Endothelial cell of umbilical vein (primary cell): ENCODE measurements at regions not wholly inside any gene's neighbourhood (a gene's known extent, or its start where the extent isn't known, plus 50 kb on each side); places are given as distances from the start of the nearest gene placed in this dataset.

Experiments used
- BruUV-seq: library from RNA; stranded (reverse); fragments of 400-500 nt; replicated peaks from 2 replicates; lab custom pipeline; 2021; lab: Mats Ljungman, UMichigan
- CTCF ChIA-PET: fragments of 300-600, 350-600 bp; sonication (Branson Sonifier 250); formaldehyde crosslinking; loops from one replicate; lab custom pipeline; 2021; ENCODE audit warnings: antibody characterized with exemption, inconsistent platforms; lab: Charles Lee
- POLR2A ChIA-PET: fragments of 300-600, 350-600 bp; sonication (Branson Sonifier 250); formaldehyde crosslinking; loops from one replicate; lab custom pipeline; 2021; ENCODE audit warnings: antibody characterized with exemption, inconsistent platforms; lab: Charles Lee
- DNase-seq: peaks from one replicate; pipeline ENCODE4 v3.0.0-alpha.2; 2011; ENCODE audit warnings: low read depth, low spot score
- FAIRE-seq: peaks from 2 replicates; lab custom pipeline; 2011; peaks lifted over from hg19 to GRCh38; lab: Jason Lieb, UNC
- H2AFZ ChIP-seq: 2 replicates; pipeline ENCODE4 v1.6.0; 2012; ENCODE audit warnings: low read depth, low read length, control low read depth, inconsistent platforms
- H3K27ac ChIP-seq: 2 replicates; pipeline ENCODE4 v1.5.1; 2011; ENCODE audit warnings: low read depth, mild to moderate bottlenecking, control low read depth, low read length, moderate library complexity; ENCODE audit not compliant: insufficient read depth
- H3K27me3 ChIP-seq, 2 experiments: 2 replicates each; pipeline versions ENCODE4 v1.6.0 to v1.6.1; 2011; ENCODE audit warnings: low read length in 2 of 2, mixed read lengths in 1 of 2; ENCODE audit not compliant: control insufficient read depth in 2 of 2, insufficient read depth in 2 of 2
- H3K36me3 ChIP-seq, 2 experiments: 2 replicates in 1 of 2; 3 replicates in 1 of 2; pipeline ENCODE4 v1.5.1; 2011; ENCODE audit warnings: low read length in 2 of 2, mild to moderate bottlenecking in 1 of 2, moderate library complexity in 1 of 2; ENCODE audit not compliant: control insufficient read depth in 2 of 2, insufficient read depth in 2 of 2; ENCODE audit errors: extremely low read depth in 1 of 2
- H3K4me1 ChIP-seq: 3 replicates; pipeline ENCODE4 v1.5.1; 2011; ENCODE audit warnings: mild to moderate bottlenecking, low read length; ENCODE audit not compliant: control insufficient read depth, insufficient read depth; ENCODE audit errors: extremely low read depth
- H3K4me2 ChIP-seq: 2 replicates; pipeline ENCODE4 v1.6.1; 2011; ENCODE audit warnings: low read length, control low read depth, mixed read lengths; ENCODE audit not compliant: insufficient read depth
- H3K4me3 ChIP-seq, 3 experiments: fragments of 200-600 bp in 1 of 3; sonication (generic), shearing (Covaris generic) in 1 of 3; replicated peaks in 1 of 3; 2 replicates each; pipeline ENCODE4 v1.5.1; 2011 to 2016; ENCODE audit warnings: control low read depth in 3 of 3, low read length in 3 of 3, mild to moderate bottlenecking in 2 of 3, inconsistent platforms in 1 of 3, low read depth in 1 of 3, moderate library complexity in 1 of 3; ENCODE audit not compliant: insufficient read depth in 1 of 3
- H3K79me2 ChIP-seq: 2 replicates; pipeline ENCODE4 v1.6.0; 2012; ENCODE audit warnings: low read length, inconsistent platforms; ENCODE audit not compliant: control insufficient read depth, insufficient read depth
- H3K9ac ChIP-seq: replicated peaks from 2 replicates; pipeline ENCODE3; 2011; ENCODE audit warnings: low read length, control low read depth; ENCODE audit not compliant: insufficient read depth; ENCODE audit errors: extremely low read depth
- H3K9me1 ChIP-seq: replicated peaks from 3 replicates; pipeline ENCODE4 v1.6.0; 2011; ENCODE audit warnings: mild to moderate bottlenecking, low read length; ENCODE audit not compliant: control insufficient read depth, insufficient read depth; ENCODE audit errors: extremely low read depth
- H3K9me3 ChIP-seq: replicated peaks from 2 replicates; pipeline ENCODE4 v1.5.1; 2012; ENCODE audit warnings: low read length, inconsistent platforms; ENCODE audit not compliant: control insufficient read depth, insufficient read depth
- H4K20me1 ChIP-seq: replicated peaks from 2 replicates; pipeline ENCODE3; 2011; ENCODE audit warnings: mild to moderate bottlenecking, low read length; ENCODE audit not compliant: control insufficient read depth, insufficient read depth; ENCODE audit errors: extremely low read depth
- EZH2 ChIP-seq: IDR thresholded peaks from 2 replicates; pipeline ENCODE4 v1.6.1; 2012; ENCODE audit warnings: borderline replicate concordance, low read depth, mild to moderate bottlenecking, moderate library complexity, low read length, inconsistent platforms; ENCODE audit not compliant: severe bottlenecking
- MYC ChIP-seq: IDR thresholded peaks from one replicate; pipeline ENCODE4 v1.6.1; 2011; ENCODE audit warnings: mild to moderate bottlenecking, low read depth, low read length
- POLR2A ChIP-seq: IDR thresholded peaks from 2 replicates; pipeline ENCODE4 v1.6.1; 2012; ENCODE audit warnings: low read depth, mild to moderate bottlenecking, control low read depth, low read length
- POLR2AphosphoS5 ChIP-seq: IDR thresholded peaks from 2 replicates; pipeline ENCODE4 v1.6.1; 2012; ENCODE audit warnings: low read depth, mild to moderate bottlenecking, control low read depth, low read length, moderate library complexity; ENCODE audit not compliant: insufficient read depth
- dilution Hi-C: fragments of 300-500 bp; cut with MboI; formaldehyde crosslinking; loops from one replicate; pipeline ENCODE4 v1.15.0; 2019; ENCODE audit warnings: low sequenced_read_pairs; ENCODE audit not compliant: extremely low pct_ligation_motif_present
- intact Hi-C: fragments of 100-400 bp; cut with micrococcal nuclease; formaldehyde crosslinking; loops from one replicate; pipeline ENCODE4 v1.10.0; 2022
- TF ChIP-seq, protein P1 (sequence below): IDR thresholded peaks from 2 replicates; pipeline ENCODE4 v1.6.1; 2011; ENCODE audit not compliant: insufficient read depth, insufficient read length
- TF ChIP-seq, protein P2 (sequence below), 2 donors: IDR thresholded peaks; 1 replicate in 1 of 2; 2 replicates in 1 of 2; pipeline ENCODE4 v1.5.1; 2011; ENCODE audit warnings: low read length in 2 of 2, mild to moderate bottlenecking in 2 of 2, moderate library complexity in 2 of 2, control low read depth in 1 of 2, inconsistent platforms in 1 of 2, low read depth in 1 of 2; ENCODE audit not compliant: insufficient read depth in 1 of 2; ENCODE audit errors: extremely low read depth in 1 of 2

DNA sequence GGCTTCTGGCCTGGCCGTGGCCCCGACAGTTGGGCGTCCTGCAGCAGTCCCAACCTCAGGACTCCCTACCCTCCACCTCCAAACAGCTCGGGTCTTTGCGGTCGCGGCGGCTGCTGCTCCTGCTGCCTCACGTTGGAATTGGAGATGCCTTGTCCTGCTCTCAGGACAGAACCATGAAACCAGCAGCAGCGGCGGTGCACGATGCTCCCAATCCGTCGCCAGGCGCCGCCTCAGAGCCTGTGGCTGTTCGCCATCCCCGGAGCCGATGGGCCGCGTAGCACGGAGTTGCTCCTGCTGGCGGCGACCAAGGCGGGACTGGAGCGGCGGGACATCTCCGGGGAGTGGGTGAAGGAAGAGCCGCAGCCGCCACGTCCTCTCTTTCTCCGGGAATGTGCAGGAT, 1965.9 kb downstream of the TP53TG3F start:
- Histone ChIP-seq H3K4me1 (no peaks in the 10 kb centered on the region), H3K9me1 (no peaks in the 10 kb centered on the region), H3K4me2 (no peak overlapping the region), H3K9ac (no peak overlapping the region), H3K79me2 (no peaks in the 10 kb centered on the region), H3K27ac (no peak overlapping the region), H3K4me3 (no peak overlapping the region), H3K9me3 (peaks cover 8% of the 10 kb centered on the region), H3K27me3 (no peaks in the 10 kb centered on the region), H2AFZ (no peak overlapping the region), H3K36me3 (no peaks in the 10 kb centered on the region), H4K20me1 (no peaks in the 10 kb centered on the region)
- intact Hi-C loops: loop anchor here (10.0 kb wide), 1 partner anchor 70 kb away; no protein-coding TSS in a partner anchor
- BruUV-seq: no TSS peak
- DNase-seq: no peak
- dilution Hi-C loops: no loop called here
- POLR2A ChIA-PET: no interaction called here
- CTCF ChIA-PET: no interaction called here
- FAIRE-seq: no peak
- TF ChIP-seq MYC (no peak), EZH2 (no peak), POLR2AphosphoS5 (no peak), POLR2A (no peak)
- TF ChIP-seq, protein P1, sequence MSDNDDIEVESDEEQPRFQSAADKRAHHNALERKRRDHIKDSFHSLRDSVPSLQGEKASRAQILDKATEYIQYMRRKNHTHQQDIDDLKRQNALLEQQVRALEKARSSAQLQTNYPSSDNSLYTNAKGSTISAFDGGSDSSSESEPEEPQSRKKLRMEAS: no peak

DNA sequence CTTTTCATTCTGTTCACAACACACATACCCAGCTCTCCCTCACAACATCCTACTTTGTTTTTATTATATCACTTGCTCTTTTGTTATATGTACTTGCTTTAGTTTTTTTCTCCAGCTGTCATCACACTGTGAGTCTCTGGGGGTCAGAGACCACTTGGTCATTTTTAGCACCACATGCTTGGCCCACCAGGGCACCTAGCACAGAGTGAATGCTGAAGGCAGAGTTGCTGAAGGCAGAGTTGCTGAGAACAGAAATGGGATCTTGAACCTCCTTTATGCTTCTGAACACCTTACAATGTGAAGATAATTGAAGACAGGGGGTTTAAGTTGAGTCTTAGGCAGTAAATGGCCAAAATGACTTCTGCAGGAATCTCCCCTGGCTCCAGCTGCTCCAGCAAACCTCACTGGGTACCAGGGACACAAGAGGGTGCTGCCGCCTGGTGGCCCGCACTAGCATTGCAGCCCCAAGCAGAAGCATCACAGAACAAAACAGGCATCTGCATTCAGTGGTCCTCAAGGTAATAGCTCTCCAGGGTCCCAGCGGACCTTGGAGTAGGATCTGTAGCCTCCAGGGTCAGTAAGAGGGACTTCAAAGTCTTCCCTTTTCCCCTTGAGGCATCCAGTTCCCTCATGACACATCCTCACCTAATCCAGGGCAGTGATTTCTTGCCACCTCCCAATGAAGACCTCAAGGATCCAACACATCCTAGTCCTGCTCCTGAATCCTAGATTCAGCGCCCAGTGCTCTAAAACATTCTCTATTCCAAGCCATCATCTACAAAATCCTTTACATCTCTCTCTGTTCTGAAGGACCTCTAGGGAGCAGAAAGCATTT, 1972.6 kb downstream of the TP53TG3F start:
- Histone ChIP-seq H3K9me3 (peaks cover 21% of the 10 kb centered on the region), H3K79me2 (no peaks in the 10 kb centered on the region), H3K9me1 (no peaks in the 10 kb centered on the region), H3K9ac (no peak overlapping the region), H4K20me1 (no peaks in the 10 kb centered on the region), H3K36me3 (no peaks in the 10 kb centered on the region), H2AFZ (no peak overlapping the region), H3K4me1 (no peaks in the 10 kb centered on the region), H3K27me3 (no peaks in the 10 kb centered on the region), H3K4me3 (no peak overlapping the region), H3K4me2 (no peak overlapping the region), H3K27ac (no peak overlapping the region)
- no peak for TF ChIP-seq POLR2A
- TF ChIP-seq, protein P2, sequence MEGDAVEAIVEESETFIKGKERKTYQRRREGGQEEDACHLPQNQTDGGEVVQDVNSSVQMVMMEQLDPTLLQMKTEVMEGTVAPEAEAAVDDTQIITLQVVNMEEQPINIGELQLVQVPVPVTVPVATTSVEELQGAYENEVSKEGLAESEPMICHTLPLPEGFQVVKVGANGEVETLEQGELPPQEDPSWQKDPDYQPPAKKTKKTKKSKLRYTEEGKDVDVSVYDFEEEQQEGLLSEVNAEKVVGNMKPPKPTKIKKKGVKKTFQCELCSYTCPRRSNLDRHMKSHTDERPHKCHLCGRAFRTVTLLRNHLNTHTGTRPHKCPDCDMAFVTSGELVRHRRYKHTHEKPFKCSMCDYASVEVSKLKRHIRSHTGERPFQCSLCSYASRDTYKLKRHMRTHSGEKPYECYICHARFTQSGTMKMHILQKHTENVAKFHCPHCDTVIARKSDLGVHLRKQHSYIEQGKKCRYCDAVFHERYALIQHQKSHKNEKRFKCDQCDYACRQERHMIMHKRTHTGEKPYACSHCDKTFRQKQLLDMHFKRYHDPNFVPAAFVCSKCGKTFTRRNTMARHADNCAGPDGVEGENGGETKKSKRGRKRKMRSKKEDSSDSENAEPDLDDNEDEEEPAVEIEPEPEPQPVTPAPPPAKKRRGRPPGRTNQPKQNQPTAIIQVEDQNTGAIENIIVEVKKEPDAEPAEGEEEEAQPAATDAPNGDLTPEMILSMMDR (IDR thresholded peaks at IDR 0.05; ENCODE audit: extremely low read depth in 1 of 2, insufficient read depth in 1 of 2, low read depth in 1 of 2, low read length in 2 of 2): peak; percentile 11 to 22
- no peak for TF ChIP-seq POLR2AphosphoS5
- no TSS peak for BruUV-seq
- DNase-seq (no peak), FAIRE-seq (no peak)
- dilution Hi-C loops: no loop called here
- intact Hi-C loops: no loop called here
- CTCF ChIA-PET: no interaction called here
- POLR2A ChIA-PET: no interaction called here
